ENCODE measurements at regions not wholly inside any gene's neighbourhood (a gene's known extent, or its start where the extent isn't known, plus 50 kb on each side); places are given as distances from the start of the nearest gene placed in this dataset.

- DNase-seq = no peak
These were observed 85.0 kb upstream of the RAB3GAP2 start for GRCh38 chr1:220356981-220357850.

GRCh38 chr1:220353229-220354012 lies 81.2 kb upstream of the RAB3GAP2 start:
- no peak for DNase-seq

- no peak for DNase-seq
These were observed 76.0 kb upstream of the RAB3GAP2 start for GRCh38 chr1:220348211-220348610.

GRCh38 chr1:220347654-220348175 lies 75.5 kb upstream of the RAB3GAP2 start:
- no peak for DNase-seq

GRCh38 chr1:220344745-220345144 lies 72.5 kb upstream of the RAB3GAP2 start:
- no peak for DNase-seq

GRCh38 chr1:220342853-220343252 lies 70.6 kb upstream of the RAB3GAP2 start:
- DNase-seq = no peak

GRCh38 chr1:220341126-220341525 lies 68.9 kb upstream of the RAB3GAP2 start:
- no peak for DNase-seq

- no peak for DNase-seq
These were observed 67.3 kb upstream of the RAB3GAP2 start for GRCh38 chr1:220339581-220339980.

- DNase-seq = no peak
These were observed 66.5 kb upstream of the RAB3GAP2 start for GRCh38 chr1:220338759-220339158.

GRCh38 chr1:220336391-220337031 lies 64.3 kb upstream of the RAB3GAP2 start:
- DNase-seq = no peak

- DNase-seq = peak in 1 of 2 experiments; percentile 3
These were observed 63.4 kb upstream of the RAB3GAP2 start for GRCh38 chr1:220335668-220336067.

GRCh38 chr1:220331318-220331717 lies 59.1 kb upstream of the RAB3GAP2 start:
- no peak for DNase-seq

GRCh38 chr1:220330265-220330664 lies 58.0 kb upstream of the RAB3GAP2 start:
- no peak for DNase-seq

- DNase-seq = no peak
These were observed 54.9 kb upstream of the RAB3GAP2 start for GRCh38 chr1:220327106-220327505.

GRCh38 chr1:220326578-220326977 lies 54.3 kb upstream of the RAB3GAP2 start:
- DNase-seq = no peak

- peak; percentile 5 to 47 for DNase-seq
These were observed 53.2 kb upstream of the RAB3GAP2 start for GRCh38 chr1:220325306-220325995.

- no peak for DNase-seq
These were observed 51.5 kb upstream of the RAB3GAP2 start for GRCh38 chr1:220323717-220324116.

GRCh38 chr1:220322570-220322969 lies 50.3 kb upstream of the RAB3GAP2 start:
- DNase-seq = no peak
